HG02588 (cell line): ENCODE measurements at regions not wholly inside any gene's neighbourhood (a gene's known extent, or its start where the extent isn't known, plus 50 kb on each side); places are given as distances from the start of the nearest gene placed in this dataset.

Source experiments
- ATAC-seq: cut with Tn5 transposase; IDR thresholded peaks from one replicate; pipeline ENCODE4 v1.9.1; 2021; ENCODE audit warnings: mild to moderate bottlenecking, moderate library complexity; ENCODE audit not compliant: unreplicated experiment

DNA sequence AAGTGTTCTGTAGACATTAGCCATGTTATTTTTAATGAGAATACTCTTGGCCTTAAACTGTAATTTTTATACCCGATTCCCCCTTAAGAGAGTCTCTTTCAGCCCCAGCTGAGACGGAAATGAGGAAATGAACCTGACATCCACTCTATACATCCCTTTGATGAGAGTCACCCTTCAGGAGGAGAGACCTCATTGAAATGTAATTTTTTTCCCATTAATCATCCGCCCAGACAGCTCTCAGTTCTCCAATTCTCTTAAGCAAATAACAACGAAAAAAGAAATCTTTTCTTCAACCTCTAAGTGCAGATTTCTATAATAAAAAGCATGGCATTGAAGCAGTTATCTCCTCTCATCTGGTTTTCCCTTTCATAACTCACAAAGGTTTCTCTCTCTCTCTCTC, 243.8 kb upstream of the PMEPA1 start:
- no peak for ATAC-seq

DNA sequence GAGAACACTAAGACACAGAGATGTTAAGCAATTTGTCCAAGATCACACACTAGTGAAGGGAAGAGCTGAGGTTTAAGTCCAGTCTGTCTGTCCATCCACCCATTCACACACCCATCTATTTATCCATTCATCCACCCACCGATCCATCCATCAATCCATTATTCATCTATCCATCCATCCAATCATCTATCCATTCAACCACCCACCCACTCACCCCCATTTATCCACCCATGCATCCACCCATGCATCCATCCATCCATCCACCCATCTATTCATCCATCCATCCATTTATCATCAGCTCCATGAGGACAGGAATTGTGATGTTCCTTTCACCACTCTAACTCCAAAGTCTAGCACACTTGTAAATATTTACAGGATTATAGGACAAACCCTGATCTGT, 242.3 kb upstream of the PMEPA1 start:
- ATAC-seq, result no peak

DNA sequence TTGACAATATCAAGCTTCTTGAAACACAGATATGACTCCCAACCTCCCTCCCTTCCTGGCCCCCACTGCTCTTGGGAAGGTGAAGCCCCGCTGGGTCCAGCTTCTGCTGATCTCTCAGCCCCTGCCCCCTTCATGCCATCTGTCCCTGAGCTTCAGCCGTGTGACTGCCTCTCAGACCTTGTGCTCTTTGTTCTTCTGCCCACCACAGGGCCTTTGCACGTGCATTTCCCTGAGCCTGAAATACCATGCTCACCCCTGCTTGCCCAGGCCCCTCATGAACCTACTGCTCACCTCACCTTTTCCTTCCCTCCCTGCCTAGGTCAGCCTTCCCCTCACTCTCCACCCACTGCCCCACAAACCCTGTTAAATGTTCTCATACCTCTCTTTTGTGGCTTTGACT, 241.7 kb upstream of the PMEPA1 start:
- no peak for ATAC-seq

DNA sequence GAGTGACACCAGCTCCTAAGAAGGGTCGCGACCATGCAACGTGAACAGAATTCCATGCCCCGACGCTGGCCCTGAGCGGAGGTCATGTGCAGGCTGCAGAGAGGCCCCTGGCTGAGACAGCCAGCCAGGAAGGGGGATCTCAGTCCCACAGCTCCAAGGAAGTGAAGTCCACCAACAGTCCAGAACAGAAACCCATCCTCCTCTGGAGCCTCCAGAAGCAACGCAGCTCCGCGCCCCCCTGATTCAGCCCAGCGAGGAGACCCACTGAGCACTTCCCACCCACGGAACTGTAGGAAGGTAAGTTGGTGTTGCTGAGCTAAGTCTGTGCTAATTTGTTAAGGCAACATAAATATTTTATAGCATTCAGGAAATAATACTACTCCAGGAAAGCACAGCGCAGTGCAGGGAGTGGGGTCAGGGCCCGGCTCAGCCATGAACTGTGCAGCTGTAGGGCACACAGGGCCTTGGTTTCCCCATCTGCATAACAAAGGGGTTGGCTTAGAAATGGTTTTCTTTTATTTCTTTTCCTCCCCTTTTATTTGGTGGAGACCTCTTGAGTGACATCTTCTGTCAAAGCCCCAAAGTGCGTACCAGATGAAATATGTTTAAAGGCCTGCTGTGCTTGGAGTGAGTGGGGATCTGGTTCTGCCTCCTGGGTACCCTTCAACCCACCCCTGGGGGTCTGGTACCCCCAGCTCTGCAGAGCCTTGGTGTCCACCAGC, 241.1 kb upstream of the PMEPA1 start:
- ATAC-seq, result no peak

DNA sequence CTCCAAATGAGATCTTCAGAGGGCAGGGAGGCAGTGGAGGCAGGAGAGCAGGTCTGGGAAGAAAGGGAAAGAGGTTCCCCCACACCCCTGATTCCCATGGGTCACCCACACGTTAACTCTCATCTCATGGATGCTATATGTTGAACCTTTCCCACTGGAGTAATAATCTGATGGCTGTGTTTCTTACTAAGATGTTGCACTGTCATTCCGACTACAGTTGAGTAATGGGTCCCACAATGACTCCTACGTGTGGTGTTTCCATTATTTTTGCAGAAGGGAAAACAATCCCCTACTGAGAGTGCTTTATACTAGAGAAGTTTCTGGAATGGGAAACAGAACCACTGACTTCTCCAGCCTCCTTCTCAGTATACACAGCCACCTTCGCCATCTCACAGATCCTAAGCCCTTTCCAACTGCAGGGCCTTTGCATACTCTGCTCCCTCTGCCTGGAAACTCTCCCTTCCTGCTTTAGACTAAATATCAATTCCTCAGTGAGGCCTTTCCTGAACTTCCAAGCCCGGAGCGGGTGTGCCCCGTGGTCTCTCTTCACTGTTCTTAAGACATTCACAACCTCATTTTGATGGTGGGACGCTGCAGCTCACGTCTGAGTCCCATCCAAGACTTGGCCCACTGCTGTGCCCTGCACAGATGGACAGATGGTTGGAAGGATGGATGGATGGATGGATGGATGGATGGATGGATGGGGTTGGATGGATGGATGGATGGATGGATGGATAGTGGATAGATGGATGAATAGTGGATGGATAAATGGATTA, 238.6 kb upstream of the PMEPA1 start:
- ATAC-seq, result no peak

DNA sequence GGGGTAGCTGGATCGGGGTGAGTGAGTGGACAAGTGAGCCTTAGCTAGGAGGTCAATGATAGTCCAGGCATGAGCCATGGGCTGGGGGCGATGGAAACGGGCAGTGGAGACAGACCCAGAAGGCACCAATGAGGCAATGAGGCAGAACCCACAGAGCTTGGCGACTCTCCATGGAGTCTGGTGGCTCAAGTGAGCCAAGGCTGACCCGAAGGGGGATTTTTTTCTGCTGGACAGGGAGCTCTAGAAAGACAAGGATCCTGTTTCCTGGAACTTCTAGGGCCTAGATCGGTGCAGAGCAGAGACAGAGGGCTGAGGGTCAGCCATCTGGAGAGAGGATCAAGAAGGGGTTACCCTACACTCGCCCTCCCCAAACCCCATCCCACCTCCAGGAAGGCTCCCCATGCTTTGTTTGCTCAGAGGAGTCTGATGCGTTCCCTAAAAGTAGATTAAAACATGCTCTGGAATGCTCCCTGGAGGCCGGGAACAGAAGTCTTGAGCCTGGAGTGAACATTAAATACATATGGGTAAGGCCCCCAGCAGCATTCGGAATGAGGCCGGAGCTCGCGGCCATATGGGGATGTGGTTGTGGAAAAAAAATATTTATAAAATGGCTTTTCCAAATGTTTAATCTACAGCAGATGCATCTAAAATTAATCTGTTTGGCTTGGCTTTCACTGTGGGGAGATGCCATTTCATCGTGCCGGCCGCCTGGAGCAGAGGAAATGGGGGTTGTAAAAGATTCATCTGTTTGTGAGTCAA, 237.8 kb upstream of the PMEPA1 start:
- ATAC-seq, result no peak

DNA sequence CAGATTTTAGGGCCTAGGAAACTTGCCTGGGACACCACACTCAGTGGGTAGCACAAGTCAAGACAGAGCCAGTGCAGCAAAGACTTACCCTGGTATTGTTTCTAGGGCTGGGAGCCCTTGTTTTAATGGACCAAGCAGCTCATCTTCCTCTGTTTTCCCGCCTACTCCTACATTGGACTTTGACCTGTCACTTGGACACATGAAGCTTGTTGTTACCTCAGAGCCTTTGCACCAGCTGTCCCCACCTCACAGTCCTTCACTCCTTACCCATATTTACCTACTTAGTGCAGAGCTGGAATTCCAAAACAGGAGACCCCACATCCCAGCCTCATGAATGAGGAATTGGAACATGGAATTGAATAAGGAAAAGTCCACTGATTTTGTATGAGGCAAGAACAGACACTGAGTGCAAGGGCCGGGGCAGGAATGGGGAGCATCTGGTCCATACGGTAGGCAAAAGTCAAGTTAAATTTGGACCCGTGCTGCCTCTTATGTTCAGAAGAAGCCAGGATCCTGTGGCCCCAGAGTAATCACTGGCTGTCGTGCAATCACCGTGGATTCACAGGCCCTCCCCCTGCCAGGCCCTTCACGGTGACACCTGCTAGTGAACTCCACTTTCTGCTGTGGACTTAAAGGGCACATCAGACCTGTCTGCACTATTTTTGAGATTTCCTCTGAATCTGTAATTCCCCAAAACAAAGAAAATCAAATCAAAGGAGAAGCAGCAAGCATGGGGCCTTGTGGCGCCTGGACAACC, 236.9 kb upstream of the PMEPA1 start:
- ATAC-seq, result no peak

DNA sequence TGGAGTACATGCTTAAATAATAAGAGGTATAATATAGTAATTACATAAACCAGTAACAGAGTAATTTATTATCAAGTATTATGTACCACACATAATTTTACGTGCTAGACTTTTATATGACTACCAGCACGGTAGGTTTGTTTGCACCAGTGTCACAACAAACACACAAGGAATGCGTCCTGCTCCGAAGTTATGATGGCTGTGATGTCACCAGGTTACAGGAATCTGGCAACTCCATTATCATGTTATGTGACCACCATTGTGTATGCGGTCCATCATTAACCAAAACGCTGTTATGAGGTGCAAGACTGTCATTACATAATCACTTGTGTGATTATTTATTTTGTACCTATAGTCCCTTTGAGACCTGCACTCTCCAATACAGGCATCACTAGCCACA, 235.2 kb upstream of the PMEPA1 start:
- no peak for ATAC-seq

DNA sequence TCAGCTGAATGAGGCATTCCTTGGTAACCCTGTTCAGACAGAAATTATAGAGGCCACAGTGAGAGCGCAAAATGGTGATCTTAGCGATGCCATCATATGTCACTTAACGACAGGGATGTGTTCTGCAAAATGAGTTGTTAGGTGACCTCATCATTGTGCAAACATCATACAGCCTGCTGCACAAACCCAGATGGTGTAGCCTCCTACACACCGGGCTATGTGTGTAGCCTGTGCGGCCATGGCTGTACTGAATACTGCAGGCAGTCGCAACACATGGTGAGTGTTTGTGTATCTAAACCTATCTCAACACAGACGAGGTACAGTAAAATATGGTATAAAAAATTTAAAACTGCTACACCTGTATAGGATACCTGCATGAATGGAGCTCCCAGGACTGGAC, 234.1 kb upstream of the PMEPA1 start:
- ATAC-seq, result no peak

DNA sequence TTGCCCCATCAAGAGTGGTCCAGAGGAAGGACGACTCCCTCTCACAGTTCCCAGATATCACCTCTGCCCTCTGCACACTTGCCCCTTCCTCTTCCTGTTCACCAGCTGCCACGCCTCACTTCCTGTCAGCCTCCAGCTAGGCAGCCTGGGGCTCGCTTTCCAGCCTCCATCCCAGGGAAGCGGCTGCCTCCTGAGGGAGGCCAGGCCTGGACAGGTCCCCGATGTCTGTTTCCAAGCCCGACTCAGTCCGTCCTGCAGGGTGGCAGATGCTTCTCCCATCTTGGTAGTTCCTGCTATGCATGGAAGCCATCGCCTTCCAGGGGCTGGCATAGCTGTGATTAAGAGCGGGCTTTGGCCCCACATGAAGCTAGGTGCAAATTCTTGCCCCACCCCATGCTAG, 233.5 kb upstream of the PMEPA1 start:
- ATAC-seq, result no peak

DNA sequence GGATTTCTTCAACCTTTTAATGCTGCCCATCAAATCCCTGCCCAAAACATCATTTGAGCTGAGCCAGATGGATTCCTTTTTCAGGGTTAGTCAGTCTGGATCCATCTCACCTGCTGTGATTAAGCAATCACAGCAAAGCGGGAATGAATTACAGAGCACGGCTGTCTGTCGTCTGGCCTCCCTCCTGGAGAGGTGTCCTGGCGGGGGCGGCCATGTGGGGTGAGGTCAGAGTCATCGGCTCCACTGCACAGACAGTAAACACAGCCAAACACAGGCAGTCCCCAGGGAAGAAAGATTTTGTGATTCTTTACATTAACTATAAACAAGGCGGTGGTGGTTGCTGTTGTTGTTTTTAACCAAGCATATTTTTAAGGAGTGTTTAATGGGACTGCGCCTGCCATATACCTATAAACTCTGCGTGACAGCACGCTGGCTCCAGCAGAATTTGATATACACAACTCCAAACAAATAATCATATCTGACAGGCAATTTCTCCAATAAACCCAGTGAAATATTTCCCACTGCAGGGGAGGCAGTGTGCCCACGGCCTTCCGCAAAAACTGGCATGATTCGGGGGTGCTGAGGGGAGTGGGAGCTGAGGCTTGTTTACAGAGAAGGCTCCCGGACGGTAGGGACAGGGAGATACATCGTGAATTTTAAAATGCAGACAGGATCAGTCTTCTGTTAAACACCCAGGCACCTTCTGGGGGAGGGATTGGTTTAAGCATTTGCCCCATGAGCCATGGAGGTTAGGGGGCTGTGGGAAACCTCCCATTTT, 232.0 kb upstream of the PMEPA1 start:
- no peak for ATAC-seq

DNA sequence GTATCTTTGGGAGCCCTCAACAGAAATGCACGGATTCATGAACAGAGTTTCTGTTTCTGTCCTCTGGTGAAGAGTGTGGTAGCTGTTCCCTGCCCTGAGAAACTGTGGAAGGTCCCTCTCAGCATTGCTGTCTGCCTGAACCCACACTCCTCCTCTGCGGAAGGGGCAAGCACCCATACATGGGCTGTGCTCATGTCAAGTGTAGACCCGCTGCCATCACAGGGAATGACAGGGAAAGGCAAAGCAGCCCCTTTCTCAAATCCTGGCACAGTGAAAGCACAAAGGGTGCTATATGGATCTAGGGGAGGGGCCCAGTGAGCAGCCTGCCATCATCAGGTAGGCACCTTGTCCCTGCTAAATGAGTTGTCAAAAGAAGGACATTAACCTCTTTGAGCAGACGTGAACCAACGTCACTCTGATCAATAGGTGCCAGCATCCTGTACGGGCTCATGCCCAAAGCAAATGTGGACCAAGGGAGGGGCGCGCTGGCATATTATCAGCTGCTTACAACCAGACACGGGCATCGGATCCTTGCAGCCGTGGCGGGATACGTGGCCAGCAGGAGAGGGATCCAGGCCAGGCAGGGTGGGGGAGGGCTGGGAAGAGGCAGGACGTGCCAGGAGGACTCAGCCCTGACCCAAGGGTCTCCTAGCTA, 231.2 kb upstream of the PMEPA1 start:
- no peak for ATAC-seq

DNA sequence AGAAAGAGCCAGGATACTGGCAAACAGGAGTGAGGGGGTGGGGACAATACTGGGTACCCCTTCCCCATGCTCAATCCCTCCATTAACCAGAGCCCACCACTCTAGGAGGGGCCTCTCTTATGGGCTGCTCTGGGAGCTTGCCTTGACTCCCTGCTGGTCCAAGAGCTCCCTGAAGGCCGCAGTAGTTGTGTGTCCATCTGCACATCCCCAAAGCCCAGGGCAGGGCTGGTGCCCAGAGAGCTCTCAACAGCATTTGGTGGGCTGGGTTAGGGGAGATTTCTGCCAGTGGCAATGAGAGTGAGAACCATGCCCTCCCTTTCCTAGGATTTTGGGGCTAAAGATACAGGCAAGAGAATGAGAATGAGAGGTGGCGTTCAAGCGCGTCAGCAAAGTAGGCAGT, 230.6 kb upstream of the PMEPA1 start:
- ATAC-seq, result no peak

DNA sequence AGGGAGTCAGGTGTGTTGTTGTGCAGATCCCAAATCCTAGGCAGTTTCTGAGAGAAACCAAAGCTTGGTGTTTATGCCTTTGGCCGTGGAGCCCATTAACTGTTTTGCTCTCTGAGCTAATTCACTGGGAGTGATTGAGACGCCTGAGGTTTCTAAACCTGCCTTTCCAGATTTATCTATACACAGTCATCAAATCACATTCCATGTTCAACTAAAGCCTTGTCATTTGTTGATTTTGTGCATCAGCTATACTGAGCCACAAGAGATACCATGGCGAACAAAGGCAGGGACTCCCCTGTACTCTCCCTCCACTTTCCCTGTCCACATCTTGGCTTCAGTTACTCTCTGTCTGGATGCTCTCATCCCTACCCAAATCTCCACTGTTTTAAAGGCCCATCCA, 229.7 kb upstream of the PMEPA1 start:
- ATAC-seq, result no peak

DNA sequence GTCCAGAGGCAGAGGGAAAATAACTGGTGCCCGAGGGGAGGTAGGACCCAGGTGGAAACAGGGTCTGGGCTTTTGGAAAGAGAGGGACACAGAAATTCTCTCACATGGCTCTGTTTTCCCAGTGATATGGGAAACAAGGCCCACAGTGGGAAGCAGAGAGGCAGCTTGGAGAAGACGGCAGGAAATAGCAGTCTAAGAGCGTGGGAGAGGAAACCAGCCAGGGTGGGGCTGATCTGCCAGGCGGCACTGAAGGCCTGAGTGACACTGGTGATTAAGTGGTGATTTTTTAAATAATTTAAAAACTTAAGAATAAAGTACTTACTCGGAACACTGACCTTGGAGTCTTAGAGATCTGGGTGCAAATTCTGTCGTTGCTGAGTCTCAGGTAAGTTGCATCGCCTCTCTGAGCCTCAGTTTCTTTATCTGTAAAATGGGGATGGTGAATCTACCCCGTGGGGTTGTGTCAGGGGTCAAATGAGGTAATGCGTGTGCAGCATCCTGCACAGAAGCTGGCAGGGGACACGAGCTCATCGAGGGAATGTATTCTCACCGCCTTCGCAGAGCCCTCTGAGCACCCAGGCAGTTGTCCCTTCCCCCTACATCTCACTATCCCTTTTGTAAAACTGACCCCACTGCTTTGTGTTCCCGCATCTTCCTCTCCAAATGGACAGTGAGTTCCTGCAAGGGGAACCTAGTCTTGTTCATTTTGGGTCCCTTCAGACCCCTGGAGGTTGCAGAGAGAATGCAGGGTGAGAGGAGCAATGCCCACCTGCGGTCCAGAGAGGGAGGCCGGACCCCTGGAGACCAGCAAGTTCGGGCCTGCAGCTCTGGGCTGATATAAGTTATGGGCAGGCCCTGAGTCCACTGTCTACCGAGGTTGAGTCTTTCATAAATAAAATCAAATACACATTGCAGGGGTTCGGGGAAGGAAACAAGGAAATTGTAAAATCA, 228.6 kb upstream of the PMEPA1 start:
- no peak for ATAC-seq

DNA sequence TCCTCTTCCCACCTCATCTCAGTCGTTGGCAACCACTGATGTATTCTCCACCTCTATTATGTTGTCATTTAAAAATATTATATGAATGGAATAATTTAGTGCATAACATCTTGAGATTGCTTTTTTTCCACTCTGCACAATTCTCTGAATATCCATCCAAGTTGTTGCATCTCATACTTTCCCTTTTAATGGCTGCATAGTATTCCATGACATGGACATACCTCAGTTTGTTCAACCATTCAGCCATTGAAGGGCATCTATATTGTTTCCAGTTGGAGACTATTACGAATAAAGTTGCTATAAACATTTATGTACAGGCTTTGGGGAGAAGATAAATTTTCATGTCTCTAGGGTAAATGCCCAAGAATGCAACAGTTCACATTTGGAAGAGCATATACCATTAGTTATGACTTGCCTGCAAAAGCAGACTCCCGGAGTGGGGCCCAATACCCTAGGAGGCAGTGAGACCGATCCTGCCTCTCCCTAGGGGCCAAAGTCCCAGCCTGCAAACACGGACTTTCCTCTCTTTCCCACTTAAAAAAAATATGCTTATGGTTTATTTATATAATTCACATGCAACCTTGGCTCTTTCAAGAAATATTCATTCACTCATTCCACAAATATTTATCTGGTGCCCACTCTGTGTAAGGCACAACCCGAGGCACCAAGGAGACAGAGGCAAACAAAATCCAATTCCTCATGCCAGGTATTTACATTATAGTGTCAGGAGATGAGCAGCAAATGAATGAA, 227.0 kb upstream of the PMEPA1 start:
- ATAC-seq, result no peak

DNA sequence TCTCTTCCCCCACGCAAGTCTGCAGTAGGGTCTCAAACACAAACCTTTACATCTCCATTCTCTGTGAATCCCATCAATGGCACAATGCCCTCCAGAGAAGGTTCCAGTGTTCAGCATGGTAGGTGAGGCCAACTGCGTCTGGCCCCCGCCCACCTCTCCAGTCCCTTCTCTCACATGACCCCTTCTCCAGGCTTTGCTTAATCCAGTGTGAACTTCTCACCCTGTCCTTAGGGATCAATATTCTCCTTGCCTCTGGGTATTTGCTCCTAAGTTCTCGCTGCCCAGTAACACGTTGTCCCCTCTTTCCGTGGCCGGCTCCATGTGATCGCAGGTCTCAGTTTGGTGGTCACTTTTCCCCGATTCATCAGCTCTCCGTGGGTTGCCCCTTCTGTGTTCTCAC, 225.1 kb upstream of the PMEPA1 start:
- ATAC-seq, result no peak
